Chondrocyte (in vitro differentiated cells): ENCODE measurements at regions not wholly inside any gene's neighbourhood (a gene's known extent, or its start where the extent isn't known, plus 50 kb on each side); places are given as distances from the start of the nearest gene placed in this dataset.

Source experiments
- DNase-seq: peaks from one replicate; pipeline ENCODE4 v3.0.0; 2021; ENCODE audit warnings: mixed read lengths, low spot score
- H3K27ac Mint-ChIP-seq: one replicate; pipeline ENCODE4 v1.8.0; 2021; ENCODE audit warnings: mild to moderate bottlenecking, moderate library complexity, mixed read lengths; ENCODE audit not compliant: unreplicated experiment
- H3K27me3 Mint-ChIP-seq: 2 replicates; pipeline ENCODE4 v1.8.0; 2021; ENCODE audit warnings: low read depth, mixed read lengths
- H3K36me3 Mint-ChIP-seq: 2 replicates; pipeline ENCODE4 v1.8.0; 2021; ENCODE audit warnings: low read depth, mixed read lengths
- H3K4me1 Mint-ChIP-seq: 2 replicates; pipeline ENCODE4 v1.8.0; 2021; ENCODE audit warnings: low read depth, mild to moderate bottlenecking, mixed read lengths
- H3K4me3 Mint-ChIP-seq: one replicate; pipeline ENCODE4 v1.8.0; 2021; ENCODE audit warnings: mild to moderate bottlenecking, moderate library complexity, mixed read lengths; ENCODE audit not compliant: unreplicated experiment
- H3K9me3 Mint-ChIP-seq: 2 replicates; pipeline ENCODE4 v1.8.0; 2021; ENCODE audit warnings: low read depth, mixed read lengths
- TF ChIP-seq, protein P1 (sequence below): fragments of 200-600 bp; sonication (generic); IDR thresholded peaks from 2 replicates; pipeline ENCODE4 v1.5.0; 2021; ENCODE audit warnings: antibody characterized with exemption, mild to moderate bottlenecking, moderate library complexity

GRCh38 chr19:27890696-27891095, 1322.3 kb downstream of the UQCRFS1 start:
- Mint-ChIP-seq H3K27ac (no peak overlapping the region), H3K27me3 (no peaks in the 10 kb centered on the region), H3K4me3 (no peak overlapping the region), H3K4me1 (no peaks in the 10 kb centered on the region), H3K9me3 (peaks cover 28% of the 10 kb centered on the region), H3K36me3 (no peaks in the 10 kb centered on the region)
- TF ChIP-seq, protein P1, sequence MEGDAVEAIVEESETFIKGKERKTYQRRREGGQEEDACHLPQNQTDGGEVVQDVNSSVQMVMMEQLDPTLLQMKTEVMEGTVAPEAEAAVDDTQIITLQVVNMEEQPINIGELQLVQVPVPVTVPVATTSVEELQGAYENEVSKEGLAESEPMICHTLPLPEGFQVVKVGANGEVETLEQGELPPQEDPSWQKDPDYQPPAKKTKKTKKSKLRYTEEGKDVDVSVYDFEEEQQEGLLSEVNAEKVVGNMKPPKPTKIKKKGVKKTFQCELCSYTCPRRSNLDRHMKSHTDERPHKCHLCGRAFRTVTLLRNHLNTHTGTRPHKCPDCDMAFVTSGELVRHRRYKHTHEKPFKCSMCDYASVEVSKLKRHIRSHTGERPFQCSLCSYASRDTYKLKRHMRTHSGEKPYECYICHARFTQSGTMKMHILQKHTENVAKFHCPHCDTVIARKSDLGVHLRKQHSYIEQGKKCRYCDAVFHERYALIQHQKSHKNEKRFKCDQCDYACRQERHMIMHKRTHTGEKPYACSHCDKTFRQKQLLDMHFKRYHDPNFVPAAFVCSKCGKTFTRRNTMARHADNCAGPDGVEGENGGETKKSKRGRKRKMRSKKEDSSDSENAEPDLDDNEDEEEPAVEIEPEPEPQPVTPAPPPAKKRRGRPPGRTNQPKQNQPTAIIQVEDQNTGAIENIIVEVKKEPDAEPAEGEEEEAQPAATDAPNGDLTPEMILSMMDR, result no peak
- no peak for DNase-seq

GRCh38 chr19:27890206-27890605, 1322.7 kb downstream of the UQCRFS1 start:
- Mint-ChIP-seq H3K9me3 (peaks cover 32% of the 10 kb centered on the region), H3K27ac (no peak overlapping the region), H3K36me3 (no peaks in the 10 kb centered on the region), H3K4me1 (no peaks in the 10 kb centered on the region), H3K27me3 (no peaks in the 10 kb centered on the region), H3K4me3 (no peak overlapping the region)
- TF ChIP-seq, protein P1, result no peak
- DNase-seq, result no peak

GRCh38 chr19:27889156-27889555, 1323.8 kb downstream of the UQCRFS1 start:
- no peak overlapping the region for H3K27ac Mint-ChIP-seq

DNA sequence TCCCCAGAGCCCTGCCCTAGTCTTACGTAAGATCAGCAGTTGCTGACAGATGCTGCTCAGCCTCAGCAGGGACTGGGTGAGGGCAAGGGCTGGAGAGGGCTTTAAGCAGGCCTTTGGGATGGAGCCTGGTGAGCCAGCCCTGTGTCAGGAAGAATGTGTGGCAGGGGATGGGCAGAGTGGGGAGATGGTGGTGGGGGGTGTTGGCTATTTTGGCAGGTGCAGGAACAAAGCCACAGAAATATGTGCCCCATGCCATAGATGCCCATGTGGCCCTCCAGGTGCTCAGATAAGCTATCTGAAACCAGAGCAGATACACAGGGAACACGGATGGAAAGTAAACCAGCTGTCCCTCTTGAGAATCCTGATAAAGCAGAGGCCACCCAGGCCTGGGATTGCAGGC, 1325.0 kb downstream of the UQCRFS1 start:
- H3K27me3 Mint-ChIP-seq, result no peaks in the 10 kb centered on the region
- H3K36me3 Mint-ChIP-seq, result no peaks in the 10 kb centered on the region
- no peak overlapping the region for H3K4me3 Mint-ChIP-seq
- DNase-seq, result no peak
- H3K4me1 Mint-ChIP-seq, result no peaks in the 10 kb centered on the region
- H3K27ac Mint-ChIP-seq, result no peak overlapping the region
- H3K9me3 Mint-ChIP-seq, result peaks cover 24% of the 10 kb centered on the region
- TF ChIP-seq, protein P1, result no peak

More at GRCh38 chr19:27889156-27889555, 1323.8 kb downstream of the UQCRFS1 start:
- Mint-ChIP-seq H3K4me3 (no peak overlapping the region), H3K9me3 (peaks cover 31% of the 10 kb centered on the region), H3K27me3 (no peaks in the 10 kb centered on the region), H3K4me1 (no peaks in the 10 kb centered on the region), H3K36me3 (no peaks in the 10 kb centered on the region)
- no peak for DNase-seq
- TF ChIP-seq, protein P1, result no peak

DNA sequence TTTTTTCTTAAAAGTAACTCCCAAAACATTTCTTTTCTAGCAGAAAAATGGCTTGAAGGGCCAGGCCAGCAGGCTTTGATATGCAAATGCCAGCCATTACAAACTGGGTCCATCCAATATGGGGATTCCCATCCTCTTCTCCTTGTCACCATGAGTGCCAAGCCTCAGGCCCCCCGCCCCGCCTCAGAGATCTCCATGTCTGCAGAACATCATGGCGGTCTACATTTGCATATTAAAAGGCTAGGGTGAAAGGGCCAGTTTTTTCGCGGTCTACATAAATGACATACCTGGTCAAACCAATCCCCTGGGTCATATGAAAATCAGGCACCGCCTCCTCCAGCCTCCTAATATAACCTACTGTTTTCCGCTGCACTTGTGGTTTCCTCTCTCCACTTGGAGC, 1327.6 kb downstream of the UQCRFS1 start:
- no peak for DNase-seq
- Mint-ChIP-seq H3K4me3 (no peak overlapping the region), H3K27ac (no peak overlapping the region), H3K36me3 (no peaks in the 10 kb centered on the region), H3K27me3 (no peaks in the 10 kb centered on the region), H3K9me3 (peaks cover 22% of the 10 kb centered on the region), H3K4me1 (no peaks in the 10 kb centered on the region)
- TF ChIP-seq, protein P1, result no peak
